OCI-LY1 (cell line): ENCODE measurements at regions not wholly inside any gene's neighbourhood (a gene's known extent, or its start where the extent isn't known, plus 50 kb on each side); places are given as distances from the start of the nearest gene placed in this dataset.

Experiments
- H2AFZ ChIP-seq: fragments of 200-600 bp; sonication (generic), shearing (Covaris generic); 2 replicates; pipeline ENCODE4 v1.6.0; 2014; ENCODE audit warnings: antibody characterized with exemption, mild to moderate bottlenecking, low read length
- H3F3A ChIP-seq: fragments of 200-600 bp; sonication (generic), shearing (Covaris generic); 2 replicates; pipeline ENCODE4 v1.6.0; 2014; ENCODE audit warnings: mild to moderate bottlenecking, antibody characterized with exemption, low read length, moderate library complexity; ENCODE audit not compliant: insufficient read depth
- H3K27ac ChIP-seq: fragments of 200-600 bp; sonication (generic); 2 replicates; pipeline ENCODE4 v1.5.1; 2014; ENCODE audit warnings: low read length, mixed run types, mild to moderate bottlenecking, low read depth; ENCODE audit not compliant: poor library complexity, severe bottlenecking
- H3K27me3 ChIP-seq: fragments of 200-600 bp; sonication (generic); 2 replicates; pipeline ENCODE4 v1.6.0; 2014; ENCODE audit warnings: antibody characterized with exemption, mild to moderate bottlenecking, low read length, moderate library complexity; ENCODE audit not compliant: insufficient read depth
- H3K36me3 ChIP-seq: fragments of 200-600 bp; sonication (generic); 2 replicates; pipeline ENCODE4 v1.6.1; 2014; ENCODE audit warnings: mild to moderate bottlenecking, antibody characterized with exemption, low read length, moderate library complexity, mixed read lengths; ENCODE audit not compliant: insufficient read depth
- H3K4me1 ChIP-seq: fragments of 200-600 bp; sonication (generic); 2 replicates; pipeline ENCODE4 v1.5.1; 2014; ENCODE audit warnings: mild to moderate bottlenecking, low read length, moderate library complexity; ENCODE audit not compliant: insufficient read depth, severe bottlenecking
- H3K4me2 ChIP-seq: fragments of 200-600 bp; sonication (generic), shearing (Covaris generic); 2 replicates; pipeline ENCODE4 v1.6.1; 2014; ENCODE audit warnings: low read length
- H3K4me3 ChIP-seq: fragments of 200-600 bp; sonication (generic); 2 replicates; pipeline ENCODE4 v1.5.1; 2014; ENCODE audit warnings: low read length, low read depth, mild to moderate bottlenecking, mixed read lengths; ENCODE audit not compliant: poor library complexity, severe bottlenecking
- H3K79me2 ChIP-seq: fragments of 200-600 bp; shearing (Covaris generic); 2 replicates; pipeline ENCODE4 v1.6.1; 2016; ENCODE audit warnings: mixed run types, low read length, mixed read lengths; ENCODE audit not compliant: insufficient read depth
- H3K9ac ChIP-seq: fragments of 200-600 bp; sonication (generic), shearing (Covaris generic); 2 replicates; pipeline ENCODE4 v1.6.1; 2014; ENCODE audit warnings: mild to moderate bottlenecking, low read length, mixed read lengths
- H3K9me2 ChIP-seq: fragments of 200-600 bp; sonication (generic), shearing (Covaris generic); 2 replicates; pipeline ENCODE4 v1.6.1; 2014; ENCODE audit warnings: low read depth, mild to moderate bottlenecking, low read length, mixed read lengths
- H3K9me3 ChIP-seq: fragments of 200-600 bp; shearing (Covaris generic); 2 replicates; pipeline ENCODE4 v1.6.1; 2014; ENCODE audit warnings: low read length, mixed read lengths
- H4K20me1 ChIP-seq: fragments of 200-600 bp; sonication (generic), shearing (Covaris generic); 2 replicates; pipeline ENCODE4 v1.6.0; 2016; ENCODE audit warnings: mild to moderate bottlenecking, low read length; ENCODE audit not compliant: insufficient read depth
- CTCF ChIP-seq: fragments of 200-600 bp; sonication (generic), shearing (Covaris generic); IDR thresholded peaks from 2 replicates; pipeline ENCODE4 v1.5.1; 2017; ENCODE audit warnings: mild to moderate bottlenecking, antibody characterized with exemption, low read length, moderate library complexity, mixed read lengths
- EZH2 ChIP-seq: fragments of 200-600 bp; sonication (generic), shearing (Covaris generic); IDR thresholded peaks from 2 replicates; pipeline ENCODE4 v1.8.0; 2017; ENCODE audit warnings: borderline replicate concordance, mixed run types, mild to moderate bottlenecking, antibody characterized with exemption, low read length, moderate library complexity, mixed read lengths

DNA sequence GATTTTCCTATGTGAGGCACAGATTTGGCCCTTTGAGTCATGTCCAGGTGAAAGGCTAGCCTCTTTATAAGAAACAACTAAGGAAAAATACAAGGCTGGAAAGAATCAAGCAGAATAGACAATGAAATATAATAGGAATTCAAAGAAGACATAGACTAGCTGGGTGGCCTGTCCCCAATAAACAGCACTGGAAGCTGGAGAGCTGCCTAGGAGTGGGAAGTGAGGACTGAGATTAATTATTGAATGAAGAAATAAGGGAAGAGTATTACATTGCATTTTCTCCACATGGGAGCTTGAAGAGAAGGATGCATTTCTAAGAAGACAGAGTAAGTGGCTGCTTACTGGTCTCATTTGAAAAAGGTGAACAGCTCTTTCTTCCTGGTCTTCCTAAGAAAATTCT, 100.0 kb downstream of the CCDC34 start:
- no peak overlapping the region for H3K9ac ChIP-seq
- no peaks in the 10 kb centered on the region for H3K36me3 ChIP-seq
- no peak overlapping the region for H3K4me2 ChIP-seq
- H2AFZ ChIP-seq, result no peak overlapping the region
- H3K4me1 ChIP-seq, result no peaks in the 10 kb centered on the region
- no peaks in the 10 kb centered on the region for H3K9me3 ChIP-seq
- H4K20me1 ChIP-seq, result no peaks in the 10 kb centered on the region
- H3K4me3 ChIP-seq, result no peak overlapping the region
- no peak for TF ChIP-seq CTCF
- no peak for TF ChIP-seq EZH2
- H3K27me3 ChIP-seq, result no peaks in the 10 kb centered on the region
- no peaks in the 10 kb centered on the region for H3K9me2 ChIP-seq
- no peak overlapping the region for H3K27ac ChIP-seq
- H3K79me2 ChIP-seq, result no peaks in the 10 kb centered on the region
- no peaks in the 10 kb centered on the region for H3F3A ChIP-seq

GRCh38 chr11:27255447-27255828, 107.6 kb downstream of the CCDC34 start:
- no peak overlapping the region for H3K9ac ChIP-seq
- H3F3A ChIP-seq, result no peaks in the 10 kb centered on the region
- H3K79me2 ChIP-seq, result no peaks in the 10 kb centered on the region
- no peaks in the 10 kb centered on the region for H3K36me3 ChIP-seq
- no peak overlapping the region for H3K4me3 ChIP-seq
- H3K27ac ChIP-seq, result no peak overlapping the region
- H3K9me3 ChIP-seq, result no peaks in the 10 kb centered on the region
- H3K4me1 ChIP-seq, result no peaks in the 10 kb centered on the region
- no peaks in the 10 kb centered on the region for H3K27me3 ChIP-seq
- H3K9me2 ChIP-seq, result no peaks in the 10 kb centered on the region
- no peak for TF ChIP-seq CTCF
- no peak for TF ChIP-seq EZH2
- no peaks in the 10 kb centered on the region for H4K20me1 ChIP-seq
- H3K4me2 ChIP-seq, result no peak overlapping the region
- no peak overlapping the region for H2AFZ ChIP-seq

- no peaks in the 10 kb centered on the region for H3K9me2 ChIP-seq
- no peak overlapping the region for H3K4me3 ChIP-seq
- H3K9me3 ChIP-seq, result no peaks in the 10 kb centered on the region
- H3K4me2 ChIP-seq, result no peak overlapping the region
- no peaks in the 10 kb centered on the region for H3K36me3 ChIP-seq
- H4K20me1 ChIP-seq, result no peaks in the 10 kb centered on the region
- H3K27me3 ChIP-seq, result no peaks in the 10 kb centered on the region; the same call in 1 of the 2 replicates
- no peak overlapping the region for H2AFZ ChIP-seq
- H3F3A ChIP-seq, result no peaks in the 10 kb centered on the region
- no peaks in the 10 kb centered on the region for H3K79me2 ChIP-seq
- no peak overlapping the region for H3K27ac ChIP-seq
- no peaks in the 10 kb centered on the region for H3K4me1 ChIP-seq
- TF ChIP-seq EZH2 (no peak), CTCF (no peak)
- H3K9ac ChIP-seq, result no peak overlapping the region
Observed at GRCh38 chr11:27254744-27255446, 108.1 kb downstream of the CCDC34 start.
